OCI-LY7 (cell line): ENCODE measurements at regions not wholly inside any gene's neighbourhood (a gene's known extent, or its start where the extent isn't known, plus 50 kb on each side); places are given as distances from the start of the nearest gene placed in this dataset.

Experiments used
- EZH2phosphoT487 ChIP-seq: fragments of 200-600 bp; sonication (generic); IDR thresholded peaks from 2 replicates; pipeline ENCODE4 v1.6.1; 2018; ENCODE audit warnings: low read depth, borderline replicate concordance, mild to moderate bottlenecking, mixed run types, antibody characterized with exemption, low read length, moderate library complexity, mixed read lengths
- TF ChIP-seq, protein P1 (sequence below): fragments of 200-600 bp; sonication (generic); conservative IDR thresholded peaks from 2 replicates; pipeline ENCODE4 v1.5.1; 2014; ENCODE audit warnings: mild to moderate bottlenecking, antibody characterized with exemption, low read length, moderate library complexity, mixed read lengths

DNA sequence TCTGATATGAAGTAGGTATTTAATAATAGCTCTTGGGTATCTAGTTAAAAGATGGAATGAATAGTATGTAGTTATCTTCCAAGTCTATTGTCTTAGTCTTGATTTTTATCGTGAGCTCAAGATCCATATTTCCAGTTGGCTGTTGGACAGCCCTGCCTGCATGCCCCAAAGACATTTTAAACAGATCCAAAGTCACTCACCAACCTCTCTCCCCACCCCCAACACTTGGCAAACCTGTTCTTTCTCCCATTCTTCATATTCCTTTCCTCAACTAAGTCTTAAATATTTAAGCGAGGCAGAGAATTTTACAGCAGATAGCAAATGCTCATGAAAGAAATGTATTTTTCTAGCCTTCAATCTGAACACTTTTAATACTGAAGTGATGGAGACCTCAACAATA lies 80.7 kb upstream of the PALS2 start:
- TF ChIP-seq, protein P1, sequence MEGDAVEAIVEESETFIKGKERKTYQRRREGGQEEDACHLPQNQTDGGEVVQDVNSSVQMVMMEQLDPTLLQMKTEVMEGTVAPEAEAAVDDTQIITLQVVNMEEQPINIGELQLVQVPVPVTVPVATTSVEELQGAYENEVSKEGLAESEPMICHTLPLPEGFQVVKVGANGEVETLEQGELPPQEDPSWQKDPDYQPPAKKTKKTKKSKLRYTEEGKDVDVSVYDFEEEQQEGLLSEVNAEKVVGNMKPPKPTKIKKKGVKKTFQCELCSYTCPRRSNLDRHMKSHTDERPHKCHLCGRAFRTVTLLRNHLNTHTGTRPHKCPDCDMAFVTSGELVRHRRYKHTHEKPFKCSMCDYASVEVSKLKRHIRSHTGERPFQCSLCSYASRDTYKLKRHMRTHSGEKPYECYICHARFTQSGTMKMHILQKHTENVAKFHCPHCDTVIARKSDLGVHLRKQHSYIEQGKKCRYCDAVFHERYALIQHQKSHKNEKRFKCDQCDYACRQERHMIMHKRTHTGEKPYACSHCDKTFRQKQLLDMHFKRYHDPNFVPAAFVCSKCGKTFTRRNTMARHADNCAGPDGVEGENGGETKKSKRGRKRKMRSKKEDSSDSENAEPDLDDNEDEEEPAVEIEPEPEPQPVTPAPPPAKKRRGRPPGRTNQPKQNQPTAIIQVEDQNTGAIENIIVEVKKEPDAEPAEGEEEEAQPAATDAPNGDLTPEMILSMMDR: no peak
- no peak for TF ChIP-seq EZH2phosphoT487
